ENCODE measurements at regions not wholly inside any gene's neighbourhood (a gene's known extent, or its start where the extent isn't known, plus 50 kb on each side); places are given as distances from the start of the nearest gene placed in this dataset.

DNA sequence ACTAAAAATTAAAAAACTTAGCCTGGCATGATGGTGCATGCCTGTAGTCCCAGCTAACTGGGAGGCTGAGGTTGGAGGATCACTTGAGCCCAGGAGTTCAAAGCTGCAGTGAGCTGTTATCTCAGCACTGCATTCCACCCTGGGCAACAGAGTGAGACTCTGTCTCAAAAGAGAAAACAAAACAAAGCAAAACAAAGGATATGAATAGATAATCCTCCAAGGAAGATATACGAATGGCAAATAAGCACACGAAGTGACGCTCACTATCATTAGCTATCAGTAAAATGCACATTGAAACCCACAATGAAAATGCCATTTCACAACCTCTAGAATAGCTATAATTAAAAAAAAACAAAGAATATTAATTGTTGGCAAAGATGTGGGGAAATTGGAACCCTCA lies 386.2 kb upstream of the CCL2 start:
- ChIA-PET CTCF (no interaction called here), POLR2A (no interaction called here)
- Mint-ChIP-seq H3K27ac (no peak overlapping the region), H3K4me3 (no peak overlapping the region), H3K36me3 (ENCODE audit: low read depth) (no peaks in the 10 kb centered on the region), H3K4me1 (no peaks in the 10 kb centered on the region), H3K9me3 (no peaks in the 10 kb centered on the region), H3K27me3 (peaks cover 13% of the 10 kb centered on the region)
- intact Hi-C loops (cut with micrococcal nuclease) = no loop called here
- TF ChIP-seq, protein P1, sequence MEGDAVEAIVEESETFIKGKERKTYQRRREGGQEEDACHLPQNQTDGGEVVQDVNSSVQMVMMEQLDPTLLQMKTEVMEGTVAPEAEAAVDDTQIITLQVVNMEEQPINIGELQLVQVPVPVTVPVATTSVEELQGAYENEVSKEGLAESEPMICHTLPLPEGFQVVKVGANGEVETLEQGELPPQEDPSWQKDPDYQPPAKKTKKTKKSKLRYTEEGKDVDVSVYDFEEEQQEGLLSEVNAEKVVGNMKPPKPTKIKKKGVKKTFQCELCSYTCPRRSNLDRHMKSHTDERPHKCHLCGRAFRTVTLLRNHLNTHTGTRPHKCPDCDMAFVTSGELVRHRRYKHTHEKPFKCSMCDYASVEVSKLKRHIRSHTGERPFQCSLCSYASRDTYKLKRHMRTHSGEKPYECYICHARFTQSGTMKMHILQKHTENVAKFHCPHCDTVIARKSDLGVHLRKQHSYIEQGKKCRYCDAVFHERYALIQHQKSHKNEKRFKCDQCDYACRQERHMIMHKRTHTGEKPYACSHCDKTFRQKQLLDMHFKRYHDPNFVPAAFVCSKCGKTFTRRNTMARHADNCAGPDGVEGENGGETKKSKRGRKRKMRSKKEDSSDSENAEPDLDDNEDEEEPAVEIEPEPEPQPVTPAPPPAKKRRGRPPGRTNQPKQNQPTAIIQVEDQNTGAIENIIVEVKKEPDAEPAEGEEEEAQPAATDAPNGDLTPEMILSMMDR (IDR thresholded peaks at IDR 0.05) = no peak
- DNase-seq = no peak
- no peak for ATAC-seq (ENCODE audit: low read depth)

DNA sequence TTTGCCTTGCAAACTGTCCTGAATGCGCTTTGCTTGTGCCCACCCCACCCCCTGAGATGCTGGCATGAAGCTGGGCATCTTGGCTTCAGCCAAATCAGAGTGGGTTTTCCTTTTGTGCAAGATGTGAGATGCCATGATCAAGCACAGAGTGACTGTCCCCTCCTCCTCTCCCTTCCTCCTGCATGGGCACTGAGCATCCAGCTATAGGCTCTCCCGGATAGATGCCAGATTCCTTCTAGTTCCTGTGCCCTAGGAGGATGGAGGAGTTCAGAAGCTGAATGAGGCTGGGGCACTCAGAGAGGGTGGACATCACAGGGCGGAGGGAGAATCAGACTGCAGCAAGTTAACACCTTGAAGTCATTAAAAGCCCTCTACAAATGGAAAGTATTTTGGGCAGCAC lies 384.1 kb upstream of the CCL2 start:
- Mint-ChIP-seq H3K27me3 (peaks cover 14% of the 10 kb centered on the region), H3K4me3 (no peak overlapping the region), H3K36me3 (ENCODE audit: low read depth) (no peaks in the 10 kb centered on the region), H3K4me1 (no peaks in the 10 kb centered on the region), H3K27ac (no peak overlapping the region), H3K9me3 (no peaks in the 10 kb centered on the region)
- TF ChIP-seq, protein P1 (IDR thresholded peaks at IDR 0.05) = no peak
- intact Hi-C loops (cut with micrococcal nuclease) = no loop called here
- ChIA-PET CTCF (no interaction called here), POLR2A (no interaction called here)
- no peak for ATAC-seq (ENCODE audit: low read depth)
- DNase-seq = no peak

DNA sequence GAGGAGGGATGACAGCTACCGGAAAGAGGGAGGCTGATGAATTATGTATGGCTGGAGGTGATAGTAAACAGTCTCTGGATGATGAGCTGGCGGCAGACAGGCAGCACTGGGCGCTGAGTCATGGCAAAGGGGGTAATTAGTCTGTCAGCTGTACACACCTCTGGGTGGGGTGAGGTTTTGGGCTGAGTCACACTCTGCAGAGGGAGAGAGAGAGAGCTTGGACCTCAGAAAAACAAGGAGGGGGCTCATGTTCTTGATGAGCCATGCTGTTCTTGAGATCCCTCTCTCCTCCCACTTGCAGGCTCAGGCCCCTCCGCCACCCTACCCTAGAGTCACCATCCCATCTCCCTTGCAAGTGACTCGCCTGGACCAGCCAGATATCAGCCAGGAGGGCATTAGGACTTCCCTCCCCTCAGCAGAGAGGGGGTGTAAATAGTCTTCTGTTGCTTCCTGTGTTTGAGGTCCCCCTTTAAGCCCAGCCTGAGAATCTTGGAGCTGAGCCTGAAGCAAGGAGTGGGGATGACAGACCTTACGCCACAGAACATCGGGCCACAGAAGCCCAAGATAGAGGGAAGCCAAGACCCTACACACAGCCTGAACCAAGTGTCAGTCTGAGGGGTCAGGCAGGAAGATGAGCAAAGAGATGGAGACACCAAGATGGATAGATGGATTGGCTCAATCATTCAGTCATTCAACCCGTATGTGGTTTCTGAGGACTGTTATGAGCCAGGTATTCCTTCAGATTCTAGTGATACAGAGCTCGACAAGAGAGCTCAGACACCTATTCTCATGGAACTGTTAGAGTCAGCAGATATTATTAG lies 383.2 kb upstream of the CCL2 start:
- intact Hi-C loops (cut with micrococcal nuclease) = no loop called here
- CTCF ChIA-PET = no interaction called here

DNA sequence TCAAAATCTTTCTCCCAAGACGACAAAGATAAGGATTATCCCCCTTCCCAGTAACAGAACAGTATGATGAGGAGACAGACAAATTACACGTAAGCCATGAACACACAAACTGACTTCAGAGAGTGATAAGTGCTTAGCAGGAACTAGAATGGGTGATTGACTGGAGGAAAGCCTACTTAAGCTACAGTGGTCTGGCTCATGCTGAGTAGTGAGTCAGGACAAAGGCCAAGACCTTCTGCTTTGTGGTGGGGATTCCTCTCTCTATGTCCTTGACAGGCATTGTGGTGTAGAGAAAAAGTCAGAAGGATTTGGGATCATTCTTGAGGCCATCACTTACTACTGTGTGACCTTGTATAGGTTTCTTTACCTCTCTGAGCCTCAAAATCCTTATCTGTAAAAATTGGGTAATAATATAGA lies 381.9 kb upstream of the CCL2 start:
- Mint-ChIP-seq H3K4me3 (no peak overlapping the region), H3K27me3 (peaks cover 14% of the 10 kb centered on the region), H3K4me1 (no peaks in the 10 kb centered on the region), H3K9me3 (no peaks in the 10 kb centered on the region), H3K27ac (no peak overlapping the region), H3K36me3 (ENCODE audit: low read depth) (no peaks in the 10 kb centered on the region)
- TF ChIP-seq, protein P1 (IDR thresholded peaks at IDR 0.05) = no peak
- ATAC-seq (ENCODE audit: low read depth) (no peak), DNase-seq (no peak)
- POLR2A ChIA-PET = no interaction called here
- CTCF ChIA-PET = no interaction called here
- intact Hi-C loops (cut with micrococcal nuclease) = no loop called here

More for the DNA sequence above, 383.2 kb upstream of the CCL2 start:
- DNase-seq = no peak
- TF ChIP-seq, protein P1 (IDR thresholded peaks at IDR 0.05) = no peak
- POLR2A ChIA-PET = no interaction called here
- ATAC-seq (ENCODE audit: low read depth) = no peak
- Mint-ChIP-seq H3K36me3 (ENCODE audit: low read depth) (no peaks in the 10 kb centered on the region), H3K4me3 (no peak overlapping the region), H3K27me3 (peaks cover 14% of the 10 kb centered on the region), H3K9me3 (no peaks in the 10 kb centered on the region), H3K27ac (no peak overlapping the region), H3K4me1 (no peaks in the 10 kb centered on the region)

DNA sequence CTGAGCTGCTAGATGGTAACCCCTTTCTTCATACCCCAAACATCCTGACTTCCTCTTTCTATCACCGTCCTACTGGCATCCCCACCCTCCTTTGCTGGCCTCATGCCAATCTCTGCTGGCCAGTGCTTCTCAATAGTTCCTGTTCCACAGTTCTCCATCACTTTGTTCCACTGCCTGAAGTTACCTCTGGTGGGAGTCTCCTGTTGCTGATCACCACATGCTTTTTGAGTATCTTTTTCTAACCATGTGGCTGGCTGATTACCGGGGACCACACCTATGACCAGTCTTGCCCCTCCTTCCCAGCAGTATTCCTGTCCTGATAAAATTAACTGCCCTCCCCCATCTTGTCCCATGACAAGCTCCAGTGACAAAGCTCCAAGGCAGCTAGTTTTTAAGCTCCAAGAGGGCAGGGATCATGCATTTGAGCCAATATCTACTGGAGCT lies 380.4 kb upstream of the CCL2 start:
- intact Hi-C loops (cut with micrococcal nuclease) = no loop called here
- no peaks in the 10 kb centered on the region for H3K4me1 Mint-ChIP-seq
- H3K9me3 Mint-ChIP-seq = no peaks in the 10 kb centered on the region
- H3K4me3 Mint-ChIP-seq = no peak overlapping the region
- ATAC-seq (ENCODE audit: low read depth) (no peak), DNase-seq (no peak)
- TF ChIP-seq, protein P1 (IDR thresholded peaks at IDR 0.05) = no peak
- H3K27ac Mint-ChIP-seq = no peak overlapping the region
- no peaks in the 10 kb centered on the region for H3K36me3 Mint-ChIP-seq (ENCODE audit: low read depth)
- ChIA-PET POLR2A (no interaction called here), CTCF (no interaction called here)
- peaks cover 15% of the 10 kb centered on the region for H3K27me3 Mint-ChIP-seq

Measured in activated B cell treated with CpG ODN at 0.5 μM for 24 hours (primary cell).